GDM1 (cell line): ENCODE measurements at regions not wholly inside any gene's neighbourhood (a gene's known extent, or its start where the extent isn't known, plus 50 kb on each side); places are given as distances from the start of the nearest gene placed in this dataset.

Experiments
- DNase-seq: peaks from one replicate; lab custom pipeline; 2025; lab: John Stamatoyannopoulos, UW

GRCh38 chr4:79082997-79083396, 143.8 kb upstream of the PAQR3 start:
- DNase-seq: no peak

GRCh38 chr4:79081973-79082372, 142.7 kb upstream of the PAQR3 start:
- no peak for DNase-seq

- DNase-seq: no peak
Measured at GRCh38 chr4:79078339-79078738, 139.1 kb upstream of the PAQR3 start.

- DNase-seq: no peak
Measured at GRCh38 chr4:79074040-79074439, 134.8 kb upstream of the PAQR3 start.

GRCh38 chr4:79073471-79073870, 134.2 kb upstream of the PAQR3 start:
- DNase-seq: no peak

- DNase-seq: no peak
Measured at GRCh38 chr4:79065262-79065661, 126.0 kb upstream of the PAQR3 start.

GRCh38 chr4:79064806-79065205, 125.6 kb upstream of the PAQR3 start:
- no peak for DNase-seq

- no peak for DNase-seq
Measured at GRCh38 chr4:79059631-79060399, 120.6 kb upstream of the PAQR3 start.

- DNase-seq: no peak
Measured at GRCh38 chr4:79057772-79058171, 118.5 kb upstream of the PAQR3 start.

- no peak for DNase-seq
Measured at GRCh38 chr4:79053754-79054153, 114.5 kb upstream of the PAQR3 start.

GRCh38 chr4:79050541-79050880, 111.3 kb upstream of the PAQR3 start:
- DNase-seq: no peak

- DNase-seq: no peak
Measured at GRCh38 chr4:79049840-79050540, 110.8 kb upstream of the PAQR3 start.

GRCh38 chr4:79048878-79049277, 109.6 kb upstream of the PAQR3 start:
- no peak for DNase-seq

GRCh38 chr4:79047316-79047715, 108.1 kb upstream of the PAQR3 start:
- DNase-seq: no peak

GRCh38 chr4:79046016-79046592, 106.9 kb upstream of the PAQR3 start:
- DNase-seq: no peak

- no peak for DNase-seq
Measured at GRCh38 chr4:79044141-79044659, 105.0 kb upstream of the PAQR3 start.

GRCh38 chr4:79043138-79043537, 103.9 kb upstream of the PAQR3 start:
- DNase-seq: no peak

- DNase-seq: no peak
Measured at GRCh38 chr4:79042079-79042674, 102.9 kb upstream of the PAQR3 start.

- no peak for DNase-seq
Measured at GRCh38 chr4:79034544-79034943, 95.3 kb upstream of the PAQR3 start.

GRCh38 chr4:79030973-79031372, 91.7 kb upstream of the PAQR3 start:
- DNase-seq: no peak

GRCh38 chr4:79027656-79028055, 88.4 kb upstream of the PAQR3 start:
- DNase-seq: no peak

GRCh38 chr4:79025170-79025569, 85.9 kb upstream of the PAQR3 start:
- no peak for DNase-seq
